Duodenal mucosa (tissue), 2 donors: ENCODE measurements at regions not wholly inside any gene's neighbourhood (a gene's known extent, or its start where the extent isn't known, plus 50 kb on each side); places are given as distances from the start of the nearest gene placed in this dataset.
"Not testable (repeated sequence)": the region's sequence is repeated elsewhere in the genome, so short reads cannot be mapped to it uniquely, and the experiment has no call there.

Experiments
- H3K27ac ChIP-seq: one replicate; pipeline ENCODE4 v1.7.0; 2013; ENCODE audit warnings: low read depth, low read length
- H3K27me3 ChIP-seq, 2 donors: one replicate each; pipeline ENCODE4 v1.7.0; 2013; ENCODE audit warnings: low read length in 2 of 2, control low read depth in 1 of 2; ENCODE audit not compliant: insufficient read depth in 2 of 2, control insufficient read depth in 1 of 2
- H3K36me3 ChIP-seq, 2 donors: one replicate each; pipeline ENCODE4 v1.7.0; 2013; ENCODE audit warnings: low read length in 2 of 2, control low read depth in 1 of 2; ENCODE audit not compliant: insufficient read depth in 2 of 2, control insufficient read depth in 1 of 2
- H3K4me1 ChIP-seq, 2 donors: one replicate each; pipeline ENCODE4 v1.7.0; 2013; ENCODE audit warnings: low read length in 2 of 2, control low read depth in 1 of 2; ENCODE audit not compliant: insufficient read depth in 2 of 2, control insufficient read depth in 1 of 2
- H3K4me3 ChIP-seq, 2 donors: one replicate each; pipeline ENCODE4 v1.7.0; 2013; ENCODE audit warnings: low read length in 2 of 2, low read depth in 1 of 2
- H3K9ac ChIP-seq, 2 donors: one replicate each; pipeline ENCODE4 v1.7.0; 2013; ENCODE audit warnings: low read length in 2 of 2, low read depth in 1 of 2
- H3K9me3 ChIP-seq, 2 donors: one replicate each; pipeline ENCODE4 v1.7.0; 2013; ENCODE audit warnings: low read length in 2 of 2, control low read depth in 1 of 2; ENCODE audit not compliant: control insufficient read depth in 1 of 2

DNA sequence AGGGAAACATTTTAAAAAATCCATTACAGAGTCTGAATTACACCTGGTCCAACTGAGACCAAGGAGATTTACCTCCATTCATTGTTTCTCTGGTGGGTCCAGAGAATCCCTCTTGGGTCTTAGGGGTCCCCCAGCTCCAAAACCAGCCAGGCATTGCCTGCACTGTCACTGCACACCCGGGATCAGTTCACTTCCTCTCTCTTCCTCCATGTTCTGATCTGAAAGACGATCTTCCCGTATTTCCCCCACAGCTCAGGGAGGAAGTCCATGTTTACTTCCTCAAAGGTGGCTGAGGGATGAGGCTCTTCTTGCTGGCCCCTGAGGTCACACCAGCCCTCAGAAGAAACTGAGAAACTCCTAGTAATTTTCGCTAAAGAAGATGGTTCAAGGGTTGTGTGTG, 159.7 kb downstream of the BMP7 start:
- no peak overlapping the region for H3K4me3 ChIP-seq
- no peak overlapping the region for H3K27ac ChIP-seq
- H3K9ac ChIP-seq: no peak overlapping the region
- H3K9me3 ChIP-seq: no peaks in the 10 kb centered on the region
- H3K4me1 ChIP-seq: peaks cover 0 to 3% of the 10 kb centered on the region in 2 donors
- H3K36me3 ChIP-seq: no peaks in the 10 kb centered on the region
- H3K27me3 ChIP-seq: no peaks in the 10 kb centered on the region

DNA sequence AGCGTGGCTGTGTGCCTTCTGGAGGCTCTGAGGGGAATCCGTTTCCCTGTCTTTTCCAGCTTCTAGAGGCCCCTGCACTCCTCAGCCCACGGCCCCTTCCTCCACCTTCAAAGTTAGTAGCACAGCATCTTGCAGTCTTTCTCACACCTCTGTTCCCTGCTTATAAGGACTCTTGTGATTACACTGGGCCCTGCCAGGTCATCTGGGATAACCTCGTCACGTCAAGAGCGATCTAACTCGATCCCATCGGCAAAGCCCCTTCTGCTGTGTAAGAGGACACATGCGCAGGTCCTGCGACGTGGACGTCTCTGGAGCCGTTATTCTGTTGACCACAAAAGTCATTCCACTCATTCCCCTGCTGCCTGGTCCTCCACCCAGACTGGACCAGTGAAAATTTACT, 159.2 kb downstream of the BMP7 start:
- Histone ChIP-seq H3K27me3 (no peaks in the 10 kb centered on the region), H3K4me1 (peaks cover 0 to 3% of the 10 kb centered on the region in 2 donors), H3K9me3 (no peaks in the 10 kb centered on the region), H3K27ac (no peak overlapping the region), H3K9ac (no peak overlapping the region), H3K36me3 (no peaks in the 10 kb centered on the region), H3K4me3 (no peak overlapping the region)

DNA sequence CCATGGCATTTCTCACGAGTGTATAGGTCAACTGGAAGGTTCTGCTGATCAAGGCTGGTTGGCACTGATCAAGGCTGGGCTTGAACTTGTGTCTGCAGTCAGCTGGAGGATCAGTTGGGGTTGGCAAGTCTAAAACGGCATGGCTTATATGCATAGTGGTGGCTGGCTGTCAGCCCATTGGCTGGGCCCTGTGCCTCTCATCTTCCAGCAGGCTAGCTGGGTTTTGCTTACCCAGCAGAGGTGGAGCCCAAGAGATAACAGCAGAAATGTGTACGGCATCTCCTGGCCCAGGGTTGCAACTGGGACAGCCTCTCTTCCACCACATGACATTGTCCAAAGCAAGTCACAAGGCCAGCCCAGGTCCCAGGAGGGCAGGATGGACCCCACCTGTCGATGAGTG, 158.2 kb downstream of the BMP7 start:
- H3K36me3 ChIP-seq: no peaks in the 10 kb centered on the region
- no peak overlapping the region for H3K27ac ChIP-seq
- H3K4me1 ChIP-seq: peaks cover 0 to 3% of the 10 kb centered on the region in 2 donors
- no peak overlapping the region for H3K4me3 ChIP-seq
- H3K9me3 ChIP-seq: no peaks in the 10 kb centered on the region
- H3K9ac ChIP-seq: no peak overlapping the region
- no peaks in the 10 kb centered on the region for H3K27me3 ChIP-seq

DNA sequence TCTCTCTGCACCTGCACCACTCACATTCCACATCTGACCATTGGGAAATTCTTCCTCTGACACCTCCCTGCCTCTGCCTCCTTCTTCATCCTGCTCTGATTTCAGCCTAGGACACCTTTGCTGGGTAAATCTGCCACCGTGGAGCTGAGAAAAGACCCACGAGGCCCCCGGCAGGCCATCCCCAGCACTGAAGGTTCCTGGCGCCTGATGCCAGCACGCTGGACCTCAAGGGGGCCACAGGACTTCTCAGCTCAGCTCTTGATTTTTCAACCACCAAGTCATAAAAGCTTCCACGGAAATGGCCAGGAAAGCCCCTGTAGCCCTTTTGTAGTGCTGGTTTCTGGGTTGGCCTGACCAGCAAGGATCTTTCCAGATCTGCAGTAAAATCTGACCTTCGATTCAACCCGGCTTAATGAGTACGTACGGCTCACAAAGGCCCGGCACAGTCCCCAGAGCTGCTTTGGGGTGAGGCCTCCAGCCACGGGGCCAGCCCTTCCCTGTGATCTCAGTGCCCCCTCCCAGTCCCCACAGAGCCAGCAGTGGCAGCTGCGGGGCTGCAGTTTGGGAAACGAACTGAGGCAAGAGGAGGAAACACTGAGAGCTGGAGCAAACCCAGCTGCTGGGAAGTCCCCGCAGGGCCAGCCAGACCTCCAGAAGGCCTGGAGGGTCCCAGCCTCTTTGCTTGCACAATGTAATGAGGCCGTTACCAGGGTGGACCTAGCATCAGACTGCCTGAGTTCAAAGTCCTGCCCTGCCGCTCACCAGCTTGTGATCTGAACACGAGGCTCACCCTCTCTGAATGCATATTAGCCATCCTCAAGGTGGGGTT, 157.5 kb downstream of the BMP7 start:
- Histone ChIP-seq H3K4me3 (no peak overlapping the region), H3K4me1 (peaks cover 0 to 3% of the 10 kb centered on the region in 2 donors), H3K9ac (no peak overlapping the region), H3K27ac (no peak overlapping the region), H3K9me3 (no peaks in the 10 kb centered on the region), H3K36me3 (no peaks in the 10 kb centered on the region), H3K27me3 (no peaks in the 10 kb centered on the region)

DNA sequence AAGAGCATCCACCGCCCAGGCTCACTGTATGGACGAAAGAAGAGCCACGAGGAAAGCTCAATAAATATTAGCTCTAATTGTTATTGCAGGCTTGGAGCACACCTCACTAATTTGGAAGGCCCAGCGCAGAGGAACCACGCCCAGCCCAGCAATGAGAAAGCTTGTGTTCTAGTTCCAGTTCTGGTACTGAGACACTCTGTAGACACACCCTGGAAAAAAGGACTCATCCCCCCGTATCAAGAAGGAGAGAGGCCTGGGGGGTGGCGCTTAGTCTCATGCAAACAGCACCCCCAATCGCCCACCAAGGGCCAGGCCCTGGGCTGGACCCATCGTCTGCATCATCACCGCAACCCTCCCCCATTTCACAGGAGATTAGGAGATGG, 156.9 kb downstream of the BMP7 start:
- H3K9me3 ChIP-seq: no peaks in the 10 kb centered on the region
- H3K4me3 ChIP-seq: no peak overlapping the region
- peaks cover 0 to 3% of the 10 kb centered on the region in 2 donors for H3K4me1 ChIP-seq
- no peak overlapping the region for H3K27ac ChIP-seq
- H3K9ac ChIP-seq: no peak overlapping the region
- no peaks in the 10 kb centered on the region for H3K27me3 ChIP-seq
- H3K36me3 ChIP-seq: no peaks in the 10 kb centered on the region

DNA sequence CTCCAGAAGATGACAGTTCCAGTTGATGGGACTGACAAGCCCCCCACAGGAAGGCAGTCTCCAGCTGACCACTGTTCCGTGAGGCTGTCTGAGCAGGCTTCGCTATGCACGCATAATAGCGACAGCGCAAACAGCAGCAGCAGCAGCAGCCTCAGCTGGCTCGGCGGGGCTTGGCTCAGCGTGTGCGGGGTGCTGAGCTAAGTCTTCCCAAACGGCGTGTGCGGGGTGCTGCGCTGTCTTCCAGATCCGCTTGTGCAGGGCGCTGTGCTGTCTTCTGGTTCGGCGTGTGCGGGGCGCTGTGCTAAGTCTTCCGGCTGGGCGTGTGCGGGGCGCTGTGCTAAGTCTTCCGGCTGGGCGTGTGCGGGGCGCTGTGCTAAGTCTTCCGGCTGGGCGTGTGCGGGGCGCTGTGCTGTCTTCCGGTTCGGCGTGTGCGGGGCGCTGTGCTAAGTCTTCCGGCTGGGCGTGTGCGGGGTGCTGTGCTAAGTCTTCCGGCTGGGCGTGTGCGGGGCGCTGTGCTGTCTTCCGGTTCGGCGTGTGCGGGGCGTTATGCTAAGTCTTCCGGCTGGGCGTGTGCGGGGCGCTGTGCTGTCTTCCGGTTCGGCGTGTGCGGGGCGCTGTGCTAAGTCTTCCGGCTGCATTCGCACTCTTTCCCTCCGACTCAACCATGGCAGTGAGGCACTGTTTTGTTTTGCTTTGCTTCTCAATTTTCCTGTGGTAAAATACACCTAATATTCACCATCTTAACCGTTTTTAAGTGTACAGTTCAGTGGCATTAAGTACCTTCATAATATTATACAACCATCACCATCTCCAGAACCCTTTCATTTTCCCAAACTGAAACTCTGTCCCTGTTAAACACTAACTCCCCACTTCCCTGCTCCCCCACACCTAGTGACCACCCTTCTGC, 156.1 kb downstream of the BMP7 start:
- H3K27ac ChIP-seq, H3K36me3 ChIP-seq, H3K27me3 ChIP-seq, H3K9ac ChIP-seq, H3K9me3 ChIP-seq, H3K4me1 ChIP-seq, H3K4me3 ChIP-seq: not testable (repeated sequence)

DNA sequence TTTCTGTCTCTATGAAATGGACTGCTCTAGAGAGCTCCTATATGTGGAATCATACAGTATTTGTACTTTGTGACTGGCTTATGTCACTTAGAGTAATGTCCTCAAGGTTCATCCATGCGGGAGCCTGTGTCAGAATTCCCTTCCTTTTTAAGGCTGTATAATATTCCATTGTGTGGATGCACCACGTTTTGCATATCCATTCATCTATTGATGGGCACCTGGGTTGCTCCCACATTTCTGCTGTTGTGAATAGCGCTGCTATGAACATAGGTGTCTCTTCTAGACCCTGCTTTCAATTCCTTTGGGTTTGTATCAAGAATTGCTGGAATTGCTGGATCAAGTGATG, 155.4 kb downstream of the BMP7 start:
- Histone ChIP-seq H3K36me3 (no peaks in the 10 kb centered on the region), H3K9me3 (no peaks in the 10 kb centered on the region), H3K4me1 (peaks cover 0 to 3% of the 10 kb centered on the region in 2 donors), H3K4me3 (no peak overlapping the region), H3K9ac (no peak overlapping the region), H3K27me3 (no peaks in the 10 kb centered on the region), H3K27ac (no peak overlapping the region)

DNA sequence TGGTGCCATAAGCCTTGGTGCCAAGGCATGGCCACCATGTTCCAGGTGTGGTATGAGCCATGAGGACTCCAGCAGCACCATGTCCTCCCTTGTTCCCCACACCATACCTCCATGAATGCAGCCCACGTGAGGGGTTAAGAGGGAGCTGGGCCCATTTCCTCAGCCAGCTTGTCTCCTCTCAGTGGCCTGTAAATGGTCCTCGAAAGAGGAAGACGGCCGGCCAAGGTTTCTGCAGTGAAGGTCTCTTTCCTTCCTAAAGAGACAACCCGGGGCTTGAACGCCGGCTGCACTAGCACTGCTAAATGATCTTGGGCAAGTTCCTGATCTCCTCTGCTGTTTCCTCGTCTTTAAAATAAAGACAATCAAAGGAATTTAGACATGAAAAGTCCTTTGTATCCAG, 154.0 kb downstream of the BMP7 start:
- no peak overlapping the region for H3K4me3 ChIP-seq
- peaks cover 0 to 3% of the 10 kb centered on the region in 2 donors for H3K4me1 ChIP-seq
- no peak overlapping the region for H3K9ac ChIP-seq
- no peaks in the 10 kb centered on the region for H3K9me3 ChIP-seq
- H3K36me3 ChIP-seq: no peaks in the 10 kb centered on the region
- no peak overlapping the region for H3K27ac ChIP-seq
- no peaks in the 10 kb centered on the region for H3K27me3 ChIP-seq

DNA sequence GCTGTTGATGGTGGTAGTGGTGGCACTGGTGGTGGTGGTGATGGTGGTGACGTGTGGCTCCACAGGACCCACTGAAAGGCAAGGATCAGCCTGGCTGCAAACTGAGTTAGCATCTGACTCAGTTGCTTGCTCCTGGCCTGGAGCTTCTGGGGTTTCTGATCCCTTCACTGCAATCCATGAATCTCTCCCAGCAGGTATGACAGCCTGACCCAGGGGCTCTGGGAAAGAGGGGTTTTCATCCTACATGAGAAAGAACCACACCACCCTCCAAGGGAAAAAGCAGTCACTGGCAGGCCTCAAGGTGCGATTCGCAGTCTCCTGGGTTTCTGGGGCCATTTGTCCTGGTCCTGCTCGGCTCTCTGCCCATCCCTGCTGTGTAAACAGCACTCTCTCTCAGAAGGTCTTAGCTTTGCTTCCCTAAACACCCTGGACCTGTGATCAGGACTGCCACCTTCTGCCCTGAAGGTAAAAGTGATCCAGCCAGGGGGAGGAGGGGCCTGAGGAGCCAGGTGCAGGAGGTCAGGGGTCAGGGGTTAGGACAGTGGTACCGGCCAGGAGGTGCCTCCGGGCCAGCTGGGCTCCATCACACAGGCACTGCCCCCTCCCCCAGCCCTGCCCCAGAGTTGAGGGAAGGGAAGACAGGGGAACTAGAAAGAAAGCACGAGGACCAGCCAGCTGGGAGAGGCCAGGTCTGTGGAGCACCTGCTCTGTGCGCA, 152.0 kb downstream of the BMP7 start:
- H3K4me3 ChIP-seq: no peak overlapping the region
- H3K36me3 ChIP-seq: no peaks in the 10 kb centered on the region
- no peaks in the 10 kb centered on the region for H3K9me3 ChIP-seq
- no peaks in the 10 kb centered on the region for H3K4me1 ChIP-seq
- no peak overlapping the region for H3K9ac ChIP-seq
- H3K27me3 ChIP-seq: no peaks in the 10 kb centered on the region
- no peak overlapping the region for H3K27ac ChIP-seq

DNA sequence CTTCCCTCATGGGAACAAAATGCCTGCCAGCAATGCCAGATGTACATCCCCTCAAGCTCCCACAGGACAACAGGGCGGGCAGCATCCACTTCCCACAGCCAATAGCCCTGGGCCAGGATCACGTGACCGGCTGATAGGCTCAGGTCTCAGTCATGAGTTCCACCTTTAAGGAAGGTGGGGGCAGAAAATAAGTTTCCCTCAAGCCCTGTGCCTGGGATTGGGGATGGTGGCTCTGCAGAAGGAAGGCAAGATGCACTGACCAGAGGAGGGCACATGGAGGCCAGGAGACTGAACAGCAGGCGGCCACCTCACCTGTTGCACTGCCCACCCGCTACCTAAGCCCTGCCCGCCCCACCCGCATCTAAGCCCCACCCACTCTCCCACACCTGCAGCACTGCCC, 149.1 kb downstream of the BMP7 start:
- no peaks in the 10 kb centered on the region for H3K9me3 ChIP-seq
- no peak overlapping the region for H3K27ac ChIP-seq
- no peaks in the 10 kb centered on the region for H3K27me3 ChIP-seq
- no peak overlapping the region for H3K9ac ChIP-seq
- H3K4me3 ChIP-seq: no peak overlapping the region
- H3K36me3 ChIP-seq: no peaks in the 10 kb centered on the region
- H3K4me1 ChIP-seq: no peaks in the 10 kb centered on the region
